Occipital lobe (tissue), 1 donor: ENCODE measurements at regions not wholly inside any gene's neighbourhood (a gene's known extent, or its start where the extent isn't known, plus 50 kb on each side); places are given as distances from the start of the nearest gene placed in this dataset.

Experiments used
- DNase-seq: peaks from one replicate; lab custom pipeline; 2025; lab: John Stamatoyannopoulos, UW

DNA sequence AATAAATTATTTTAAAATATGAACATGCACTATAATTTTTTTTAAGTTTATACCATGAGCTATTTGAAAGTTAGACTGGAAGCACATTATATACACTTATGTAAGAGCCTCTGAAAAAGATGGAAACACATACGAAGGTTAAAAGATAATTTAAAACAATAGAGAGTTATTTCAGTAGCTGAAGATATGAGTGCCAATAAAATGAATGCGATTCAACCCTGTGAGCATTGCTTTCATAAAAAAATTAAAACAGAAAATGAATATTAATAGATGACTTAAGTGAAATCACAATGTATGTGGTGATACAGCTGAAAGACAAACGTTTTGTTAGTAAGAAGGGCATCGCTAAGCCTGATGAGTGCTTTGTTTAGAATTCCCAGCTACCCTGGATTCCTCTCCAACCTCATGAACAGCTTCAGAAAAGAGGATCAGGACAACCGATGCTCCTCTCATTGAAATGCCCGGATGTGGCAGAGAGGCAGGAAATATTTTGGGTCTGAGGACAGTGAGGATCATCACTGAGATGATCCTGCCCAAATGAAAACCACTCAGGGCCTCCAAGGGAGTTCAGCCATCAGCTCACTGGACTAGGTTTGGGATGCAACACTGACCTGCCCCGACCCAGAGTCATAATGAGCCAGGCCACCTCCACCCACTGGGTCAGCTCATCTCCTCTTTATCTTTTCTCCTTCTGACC lies 60.2 kb upstream of the TOP3B start:
- no peak for DNase-seq

GRCh38 chr22:22042009-22042408 lies 59.4 kb upstream of the TOP3B start:
- no peak for DNase-seq

- DNase-seq, result no peak
Measured at GRCh38 chr22:22040908-22041307, 58.3 kb upstream of the TOP3B start.

DNA sequence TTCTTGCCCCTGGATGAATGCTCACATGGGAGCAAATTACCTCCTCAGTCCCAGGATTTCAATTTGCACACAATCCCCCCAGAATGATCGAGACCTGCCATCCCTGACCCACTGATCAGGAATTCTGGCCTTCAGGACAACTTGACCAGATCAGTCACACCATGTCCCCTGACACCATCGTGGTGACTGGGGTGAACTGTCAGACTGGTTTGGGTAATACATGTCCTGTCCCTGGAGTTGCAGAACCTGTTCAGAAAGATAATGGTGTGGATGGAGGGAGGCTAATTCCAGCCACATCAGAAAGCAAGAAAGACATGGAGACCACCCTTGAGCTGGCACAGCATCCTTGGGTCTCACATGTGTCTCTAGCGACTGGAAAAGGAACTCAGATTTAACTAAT lies 57.9 kb upstream of the TOP3B start:
- no peak for DNase-seq

- no peak for DNase-seq
Measured at GRCh38 chr22:22039286-22040074, 56.9 kb upstream of the TOP3B start.

DNA sequence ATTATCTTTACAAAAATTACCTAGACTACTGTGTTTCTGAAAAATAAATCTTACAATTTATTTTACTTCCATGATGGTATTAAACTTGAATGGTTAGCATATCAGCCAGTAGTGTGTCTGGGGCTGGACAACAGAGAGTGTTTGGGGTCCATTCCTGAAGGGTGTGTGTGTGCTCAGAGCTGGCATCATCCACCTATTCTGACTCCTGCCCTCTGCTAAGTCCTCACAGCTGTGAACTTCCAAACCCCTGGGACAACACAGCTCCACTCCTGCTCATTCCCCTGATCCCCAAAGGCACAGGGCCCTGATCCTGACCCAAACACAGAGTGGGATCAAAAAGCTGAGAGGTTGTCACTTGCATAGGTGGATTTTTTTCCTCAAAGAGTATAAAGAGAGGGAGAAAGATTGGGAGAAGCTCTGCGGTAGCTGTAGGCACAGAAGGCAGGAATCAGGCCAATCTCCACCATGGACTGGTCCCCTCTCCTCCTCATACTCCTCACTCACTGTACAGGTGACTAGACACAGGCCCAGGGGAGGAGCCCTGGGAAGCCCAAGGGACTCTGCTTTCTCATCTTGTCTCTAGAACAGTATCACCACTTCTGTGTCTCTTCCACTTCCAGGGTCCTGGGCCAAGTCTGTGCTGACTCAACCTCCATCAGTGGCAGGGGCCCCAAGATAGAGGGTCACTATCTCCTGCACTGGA lies 55.7 kb upstream of the TOP3B start:
- DNase-seq, result no peak

- no peak for DNase-seq
Measured at GRCh38 chr22:22037740-22038139, 55.2 kb upstream of the TOP3B start.

DNA sequence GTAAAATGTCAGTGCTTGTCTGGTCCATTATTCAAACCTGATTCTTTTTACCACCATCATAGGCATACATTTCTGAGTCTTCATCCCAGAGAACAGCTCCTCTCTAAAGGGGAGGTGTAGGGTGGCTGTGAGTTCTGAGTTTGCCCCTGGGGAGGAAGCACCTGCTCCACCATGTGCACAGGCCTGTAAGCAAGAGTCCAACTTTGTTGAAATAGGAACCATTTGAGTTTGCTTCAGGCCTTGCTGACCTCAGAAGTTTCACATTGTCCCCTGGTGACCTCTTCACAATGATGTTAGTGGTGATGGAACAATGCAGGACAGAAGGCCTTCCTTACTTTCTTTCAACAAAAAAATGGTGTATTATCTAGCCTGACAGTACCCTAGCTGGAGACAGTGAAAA lies 54.6 kb upstream of the TOP3B start:
- no peak for DNase-seq

DNA sequence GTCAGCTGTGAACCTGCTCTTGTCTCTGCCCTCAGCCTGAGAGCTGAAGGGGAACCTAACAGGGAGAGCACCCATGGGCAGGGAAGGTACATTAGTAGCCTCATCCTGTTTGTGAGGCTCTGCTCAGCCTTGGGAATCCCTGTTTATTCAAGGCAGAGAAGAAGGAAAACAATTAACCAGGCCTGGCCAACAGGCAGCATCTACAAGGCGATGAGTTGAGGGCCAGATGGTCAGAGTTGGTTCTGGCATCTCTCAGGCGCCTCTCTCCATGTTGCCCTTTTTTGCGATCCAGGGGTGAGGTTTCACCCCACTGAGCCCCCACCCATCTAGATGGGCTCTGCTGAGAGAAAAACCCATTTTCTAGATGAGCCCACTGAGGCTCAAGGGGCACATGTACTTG lies 54.0 kb upstream of the TOP3B start:
- no peak for DNase-seq

- no peak for DNase-seq
Measured at GRCh38 chr22:22035771-22036314, 53.3 kb upstream of the TOP3B start.

DNA sequence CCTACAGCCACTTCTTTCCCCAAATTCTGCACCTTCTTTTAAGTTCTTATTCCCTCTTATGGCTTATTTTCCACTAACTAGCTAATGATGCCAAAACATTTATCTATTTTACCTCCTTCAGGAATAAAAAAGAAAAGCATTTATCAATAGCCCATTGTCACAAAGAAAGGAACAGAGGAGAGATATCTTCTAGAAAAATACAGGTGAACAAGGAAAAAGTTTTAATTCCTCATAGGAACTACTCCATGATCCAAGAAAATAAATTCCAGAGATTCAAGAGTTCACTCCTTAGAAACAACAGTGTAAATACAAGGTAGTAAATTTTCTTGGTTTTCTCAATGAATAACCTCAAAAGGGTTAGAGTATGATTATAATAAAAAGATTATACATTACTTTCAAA lies 52.6 kb upstream of the TOP3B start:
- DNase-seq, result no peak

GRCh38 chr22:22034469-22035132 lies 52.0 kb upstream of the TOP3B start:
- no peak for DNase-seq

GRCh38 chr22:22033803-22034468 lies 51.3 kb upstream of the TOP3B start:
- DNase-seq, result no peak

GRCh38 chr22:22032906-22033802 lies 50.6 kb upstream of the TOP3B start:
- no peak for DNase-seq

- no peak for DNase-seq
Measured at GRCh38 chr22:22032099-22032905, 49.7 kb upstream of the TOP3B start.
